ENCODE measurements at regions not wholly inside any gene's neighbourhood (a gene's known extent, or its start where the extent isn't known, plus 50 kb on each side); places are given as distances from the start of the nearest gene placed in this dataset.

- no peak overlapping the region for H3K27ac ChIP-seq (ENCODE audit: low read depth, low read length, poor library complexity, severe bottlenecking)
- H2AFZ ChIP-seq (ENCODE audit: low read length): no peak overlapping the region
- no peak overlapping the region for H3K4me2 ChIP-seq (ENCODE audit: low read length)
- no peak overlapping the region for H3K4me3 ChIP-seq (ENCODE audit: low read depth, low read length, poor library complexity, severe bottlenecking)
- POLR2A ChIA-PET: interaction anchor here (0.6 kb wide), 1 partner anchor 494 kb away, joined by 3 read pairs; no protein-coding TSS in a partner anchor
- no peaks in the 10 kb centered on the region for H3K4me1 ChIP-seq (ENCODE audit: insufficient read depth, low read length, poor library complexity, severe bottlenecking)
- intact Hi-C loops (cut with micrococcal nuclease; ENCODE audit: unreplicated experiment): no loop called here
- H3K79me2 ChIP-seq (ENCODE audit: insufficient read depth, low read depth, low read length): no peaks in the 10 kb centered on the region
- no peaks in the 10 kb centered on the region for H4K20me1 ChIP-seq (ENCODE audit: insufficient read depth, low read length)
- CTCF ChIA-PET (ENCODE audit: unreplicated experiment): no interaction called here
- H3K9me2 ChIP-seq (ENCODE audit: insufficient read depth, low read length): no peaks in the 10 kb centered on the region
- BruUV-seq (replicated peaks): no TSS peak
- no peaks in the 10 kb centered on the region for H3K36me3 ChIP-seq (ENCODE audit: insufficient read depth, low read length)
- H3K9me3 ChIP-seq (ENCODE audit: low read length): no peaks in the 10 kb centered on the region
- TF ChIP-seq EZH2phosphoT487 (IDR thresholded peaks at IDR 0.05; ENCODE audit: borderline replicate concordance, low read depth, low read length): no peak
- no peak for TF ChIP-seq CTCF (conservative IDR thresholded peaks at IDR 0.05; ENCODE audit: low read length)
- DNase-seq (ENCODE audit: low spot score): no peak
These were observed 325.2 kb downstream of the DUSP10 start for GRCh38 chr1:221416723-221417122.

GRCh38 chr1:221418346-221418745, 323.5 kb downstream of the DUSP10 start:
- intact Hi-C loops (cut with micrococcal nuclease; ENCODE audit: unreplicated experiment): no loop called here
- Histone ChIP-seq H3K4me2 (ENCODE audit: low read length) (no peak overlapping the region), H3K27ac (ENCODE audit: low read depth, low read length, poor library complexity, severe bottlenecking) (no peak overlapping the region), H3K9me2 (ENCODE audit: insufficient read depth, low read length) (no peaks in the 10 kb centered on the region), H4K20me1 (ENCODE audit: insufficient read depth, low read length) (no peaks in the 10 kb centered on the region), H3K36me3 (ENCODE audit: insufficient read depth, low read length) (no peaks in the 10 kb centered on the region), H2AFZ (ENCODE audit: low read length) (no peak overlapping the region), H3K9me3 (ENCODE audit: low read length) (no peaks in the 10 kb centered on the region), H3K4me1 (ENCODE audit: insufficient read depth, low read length, poor library complexity, severe bottlenecking) (no peaks in the 10 kb centered on the region), H3K79me2 (ENCODE audit: insufficient read depth, low read depth, low read length) (no peaks in the 10 kb centered on the region), H3K4me3 (ENCODE audit: low read depth, low read length, poor library complexity, severe bottlenecking) (no peak overlapping the region)
- no peak for TF ChIP-seq CTCF (conservative IDR thresholded peaks at IDR 0.05; ENCODE audit: low read length)
- no peak for TF ChIP-seq EZH2phosphoT487 (IDR thresholded peaks at IDR 0.05; ENCODE audit: borderline replicate concordance, low read depth, low read length)
- no TSS peak for BruUV-seq (replicated peaks)
- DNase-seq (ENCODE audit: low spot score): no peak
- ChIA-PET POLR2A (no interaction called here), CTCF (ENCODE audit: unreplicated experiment) (no interaction called here)

GRCh38 chr1:221419513-221420095, 322.3 kb downstream of the DUSP10 start:
- POLR2A ChIA-PET: no interaction called here

More at GRCh38 chr1:221419513-221420095, 322.3 kb downstream of the DUSP10 start:
- no peaks in the 10 kb centered on the region for H3K9me2 ChIP-seq (ENCODE audit: insufficient read depth, low read length)
- no peaks in the 10 kb centered on the region for H3K4me1 ChIP-seq (ENCODE audit: insufficient read depth, low read length, poor library complexity, severe bottlenecking)
- DNase-seq (ENCODE audit: low spot score): no peak
- no peak overlapping the region for H3K27ac ChIP-seq (ENCODE audit: low read depth, low read length, poor library complexity, severe bottlenecking)
- CTCF ChIA-PET (ENCODE audit: unreplicated experiment): no interaction called here
- intact Hi-C loops (cut with micrococcal nuclease; ENCODE audit: unreplicated experiment): no loop called here
- H4K20me1 ChIP-seq (ENCODE audit: insufficient read depth, low read length): no peaks in the 10 kb centered on the region
- no peaks in the 10 kb centered on the region for H3K36me3 ChIP-seq (ENCODE audit: insufficient read depth, low read length)
- no peak overlapping the region for H2AFZ ChIP-seq (ENCODE audit: low read length)
- H3K9me3 ChIP-seq (ENCODE audit: low read length): no peaks in the 10 kb centered on the region
- H3K4me3 ChIP-seq (ENCODE audit: low read depth, low read length, poor library complexity, severe bottlenecking): no peak overlapping the region
- H3K4me2 ChIP-seq (ENCODE audit: low read length): no peak overlapping the region
- no TSS peak for BruUV-seq (replicated peaks)
- H3K79me2 ChIP-seq (ENCODE audit: insufficient read depth, low read depth, low read length): no peaks in the 10 kb centered on the region
- TF ChIP-seq EZH2phosphoT487 (IDR thresholded peaks at IDR 0.05; ENCODE audit: borderline replicate concordance, low read depth, low read length) (no peak), CTCF (conservative IDR thresholded peaks at IDR 0.05; ENCODE audit: low read length) (no peak)
